ENCODE measurements at regions not wholly inside any gene's neighbourhood (a gene's known extent, or its start where the extent isn't known, plus 50 kb on each side); places are given as distances from the start of the nearest gene placed in this dataset.

DNA sequence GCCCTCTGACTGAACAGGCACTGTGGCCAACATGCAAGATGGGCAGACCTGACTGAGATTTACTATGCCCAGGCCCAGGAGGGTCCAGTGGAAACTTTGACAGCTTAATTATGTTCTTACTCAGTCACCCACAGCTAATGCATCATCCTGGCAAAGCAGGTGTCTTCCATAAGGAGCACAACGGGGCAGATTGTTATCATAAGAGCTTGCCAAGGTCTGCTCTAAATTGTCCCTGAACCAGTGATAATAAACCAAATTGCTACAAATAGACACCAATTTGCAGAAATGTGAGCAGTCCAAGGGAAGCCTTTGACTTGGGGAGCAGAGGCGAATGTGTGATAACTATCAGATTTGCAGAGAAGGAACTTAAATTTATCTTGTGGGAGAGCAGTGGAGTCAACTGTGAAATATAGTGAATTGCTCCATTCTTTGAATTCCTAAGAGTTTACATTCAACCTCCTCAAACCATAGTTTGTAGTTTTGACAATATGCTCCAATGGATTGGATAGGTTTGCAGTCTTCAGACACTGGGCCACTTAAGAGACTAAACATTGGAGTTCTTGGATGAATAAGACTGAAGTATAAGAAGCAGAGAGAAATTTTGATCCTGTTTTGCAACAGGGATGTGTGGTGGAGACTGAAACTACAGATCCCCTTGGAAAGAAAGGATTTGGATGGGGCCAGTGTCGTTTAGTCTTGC is 494.7 kb downstream of the CCSER2 start:
- intact Hi-C loops (cut with micrococcal nuclease; ENCODE audit: unreplicated experiment) = no loop called here
- TF ChIP-seq, protein P1, sequence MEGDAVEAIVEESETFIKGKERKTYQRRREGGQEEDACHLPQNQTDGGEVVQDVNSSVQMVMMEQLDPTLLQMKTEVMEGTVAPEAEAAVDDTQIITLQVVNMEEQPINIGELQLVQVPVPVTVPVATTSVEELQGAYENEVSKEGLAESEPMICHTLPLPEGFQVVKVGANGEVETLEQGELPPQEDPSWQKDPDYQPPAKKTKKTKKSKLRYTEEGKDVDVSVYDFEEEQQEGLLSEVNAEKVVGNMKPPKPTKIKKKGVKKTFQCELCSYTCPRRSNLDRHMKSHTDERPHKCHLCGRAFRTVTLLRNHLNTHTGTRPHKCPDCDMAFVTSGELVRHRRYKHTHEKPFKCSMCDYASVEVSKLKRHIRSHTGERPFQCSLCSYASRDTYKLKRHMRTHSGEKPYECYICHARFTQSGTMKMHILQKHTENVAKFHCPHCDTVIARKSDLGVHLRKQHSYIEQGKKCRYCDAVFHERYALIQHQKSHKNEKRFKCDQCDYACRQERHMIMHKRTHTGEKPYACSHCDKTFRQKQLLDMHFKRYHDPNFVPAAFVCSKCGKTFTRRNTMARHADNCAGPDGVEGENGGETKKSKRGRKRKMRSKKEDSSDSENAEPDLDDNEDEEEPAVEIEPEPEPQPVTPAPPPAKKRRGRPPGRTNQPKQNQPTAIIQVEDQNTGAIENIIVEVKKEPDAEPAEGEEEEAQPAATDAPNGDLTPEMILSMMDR (IDR thresholded peaks at IDR 0.05; ENCODE audit: insufficient read depth in 1 of 2, low read depth in 1 of 2, low read length in 1 of 2, severe bottlenecking in 1 of 2, unreplicated experiment in 1 of 2) = no peak
- ChIA-PET CTCF (no interaction called here), POLR2A (no interaction called here)
- H3K4me1 ChIP-seq = no peaks in the 10 kb centered on the region; the same call in none of the 2 replicates
- no peak for DNase-seq
- H3K27me3 Mint-ChIP-seq (ENCODE audit: insufficient read depth, unreplicated experiment) = no peaks in the 10 kb centered on the region
- no peaks in the 10 kb centered on the region for H3K36me3 Mint-ChIP-seq (ENCODE audit: insufficient read depth, unreplicated experiment)
- no peaks in the 10 kb centered on the region for H3K9me3 Mint-ChIP-seq (ENCODE audit: unreplicated experiment)
- no peaks in the 10 kb centered on the region for H3K9me3 ChIP-seq
- H3K36me3 ChIP-seq (ENCODE audit: control insufficient read depth, insufficient read depth, low read length) = no peaks in the 10 kb centered on the region
- H3K4me3 ChIP-seq (ENCODE audit: low read depth, low read length) = no peak overlapping the region
- BruUV-seq (replicated peaks) = no TSS peak
- H3K4me1 Mint-ChIP-seq (ENCODE audit: low read depth, unreplicated experiment) = peaks cover 27% of the 10 kb centered on the region
- no peak overlapping the region for H3K4me3 Mint-ChIP-seq (ENCODE audit: unreplicated experiment)
- no peak overlapping the region for H3K27ac Mint-ChIP-seq (ENCODE audit: unreplicated experiment)
- no peaks in the 10 kb centered on the region for H3K27me3 ChIP-seq (replicated peaks; ENCODE audit: control insufficient read depth, insufficient read depth, low read length)

DNA sequence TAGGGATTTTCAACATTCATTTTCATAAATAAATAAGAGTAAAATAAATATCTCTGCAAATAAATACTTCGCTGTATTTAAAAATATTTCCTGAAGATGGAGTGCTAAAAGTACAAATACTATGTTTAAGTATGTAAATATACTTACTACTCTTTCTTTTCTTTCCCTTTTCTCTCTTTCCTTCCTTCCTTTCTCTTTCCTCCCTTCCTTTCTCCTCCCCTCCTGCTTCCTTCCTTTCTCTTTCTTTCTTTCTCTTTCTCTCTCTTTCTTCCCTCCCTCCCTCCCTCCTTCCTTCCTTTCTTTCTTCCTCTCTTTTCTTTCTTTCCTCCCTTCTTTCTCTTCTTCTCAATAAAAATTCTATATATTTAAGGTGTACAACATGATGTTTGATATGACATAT is 496.1 kb downstream of the CCSER2 start:
- Mint-ChIP-seq H3K27ac (ENCODE audit: unreplicated experiment) (no peak overlapping the region), H3K4me1 (ENCODE audit: low read depth, unreplicated experiment) (peaks cover 27% of the 10 kb centered on the region)
- CTCF ChIA-PET = no interaction called here

DNA sequence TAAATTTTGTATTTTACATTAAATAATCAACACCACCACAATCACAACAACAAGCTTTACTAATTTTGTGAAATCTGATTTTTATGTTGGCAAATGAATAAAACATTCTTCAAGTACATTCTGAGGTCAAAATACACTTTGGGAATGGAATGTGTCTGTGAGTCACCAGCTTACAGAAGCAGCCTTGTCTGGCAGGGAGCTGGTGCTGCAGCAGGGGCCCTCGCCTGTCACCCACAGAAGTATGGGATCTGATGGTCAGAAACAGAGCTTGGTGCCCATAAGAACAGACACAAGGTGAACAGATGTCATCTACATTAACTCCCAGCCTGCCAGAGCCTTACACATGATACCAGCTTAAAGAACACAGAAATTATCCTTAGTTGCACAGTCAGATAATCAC is 496.9 kb downstream of the CCSER2 start:
- Mint-ChIP-seq H3K27ac (ENCODE audit: unreplicated experiment) (no peak overlapping the region), H3K4me3 (ENCODE audit: unreplicated experiment) (no peak overlapping the region)
- CTCF ChIA-PET = no interaction called here

More for the DNA sequence above, 496.1 kb downstream of the CCSER2 start:
- Histone ChIP-seq H3K27me3 (replicated peaks; ENCODE audit: control insufficient read depth, insufficient read depth, low read length) (no peaks in the 10 kb centered on the region), H3K9me3 (no peaks in the 10 kb centered on the region), H3K36me3 (ENCODE audit: control insufficient read depth, insufficient read depth, low read length) (no peaks in the 10 kb centered on the region), H3K4me1 (no peaks in the 10 kb centered on the region; the same call in none of the 2 replicates), H3K4me3 (ENCODE audit: low read depth, low read length) (no peak overlapping the region)
- H3K4me3 Mint-ChIP-seq (ENCODE audit: unreplicated experiment) = no peak overlapping the region
- intact Hi-C loops (cut with micrococcal nuclease; ENCODE audit: unreplicated experiment) = no loop called here
- no peaks in the 10 kb centered on the region for H3K36me3 Mint-ChIP-seq (ENCODE audit: insufficient read depth, unreplicated experiment)
- POLR2A ChIA-PET = no interaction called here
- BruUV-seq (replicated peaks) = no TSS peak
- H3K27me3 Mint-ChIP-seq (ENCODE audit: insufficient read depth, unreplicated experiment) = no peaks in the 10 kb centered on the region
- TF ChIP-seq, protein P1 (IDR thresholded peaks at IDR 0.05; ENCODE audit: insufficient read depth in 1 of 2, low read depth in 1 of 2, low read length in 1 of 2, severe bottlenecking in 1 of 2, unreplicated experiment in 1 of 2) = no peak
- DNase-seq = no peak
- no peaks in the 10 kb centered on the region for H3K9me3 Mint-ChIP-seq (ENCODE audit: unreplicated experiment)

More for the DNA sequence above, 496.9 kb downstream of the CCSER2 start:
- H3K4me1 Mint-ChIP-seq (ENCODE audit: low read depth, unreplicated experiment) = peaks cover 27% of the 10 kb centered on the region
- intact Hi-C loops (cut with micrococcal nuclease; ENCODE audit: unreplicated experiment) = no loop called here
- DNase-seq = peak in 1 of 2 experiments; percentile 18
- H3K36me3 Mint-ChIP-seq (ENCODE audit: insufficient read depth, unreplicated experiment) = no peaks in the 10 kb centered on the region
- POLR2A ChIA-PET = no interaction called here
- Histone ChIP-seq H3K4me3 (ENCODE audit: low read depth, low read length) (no peak overlapping the region), H3K36me3 (ENCODE audit: control insufficient read depth, insufficient read depth, low read length) (no peaks in the 10 kb centered on the region), H3K9me3 (no peaks in the 10 kb centered on the region), H3K4me1 (no peaks in the 10 kb centered on the region; the same call in none of the 2 replicates), H3K27me3 (replicated peaks; ENCODE audit: control insufficient read depth, insufficient read depth, low read length) (no peaks in the 10 kb centered on the region)
- no TSS peak for BruUV-seq (replicated peaks)
- H3K27me3 Mint-ChIP-seq (ENCODE audit: insufficient read depth, unreplicated experiment) = no peaks in the 10 kb centered on the region
- no peaks in the 10 kb centered on the region for H3K9me3 Mint-ChIP-seq (ENCODE audit: unreplicated experiment)
- TF ChIP-seq, protein P1 (IDR thresholded peaks at IDR 0.05; ENCODE audit: insufficient read depth in 1 of 2, low read depth in 1 of 2, low read length in 1 of 2, severe bottlenecking in 1 of 2, unreplicated experiment in 1 of 2) = no peak

Data from Caco-2 (cell line).